ENCODE measurements at regions not wholly inside any gene's neighbourhood (a gene's known extent, or its start where the extent isn't known, plus 50 kb on each side); places are given as distances from the start of the nearest gene placed in this dataset.

DNA sequence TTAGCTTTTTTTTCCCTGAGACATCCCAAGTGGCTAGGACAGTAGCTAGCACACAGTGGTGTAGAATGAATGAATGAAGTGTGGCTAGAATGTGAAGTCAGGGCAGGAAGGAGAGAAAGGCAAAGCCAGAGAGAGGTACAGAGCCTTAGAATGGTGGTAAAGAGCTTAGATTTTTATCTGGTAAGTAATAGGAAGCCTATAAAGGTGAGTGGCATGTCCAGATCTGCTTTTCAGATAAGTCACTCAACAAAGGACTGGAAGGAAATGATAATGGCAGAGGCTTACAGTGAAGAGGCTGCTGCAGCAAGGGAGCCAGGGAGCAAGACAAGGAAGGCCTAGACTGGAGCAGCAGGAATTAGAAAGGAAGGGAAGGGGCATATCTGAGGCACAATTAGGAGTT is 96.0 kb upstream of the PRDM1 start:
- no peak overlapping the region for H3K27ac ChIP-seq
- TF ChIP-seq, protein P1, sequence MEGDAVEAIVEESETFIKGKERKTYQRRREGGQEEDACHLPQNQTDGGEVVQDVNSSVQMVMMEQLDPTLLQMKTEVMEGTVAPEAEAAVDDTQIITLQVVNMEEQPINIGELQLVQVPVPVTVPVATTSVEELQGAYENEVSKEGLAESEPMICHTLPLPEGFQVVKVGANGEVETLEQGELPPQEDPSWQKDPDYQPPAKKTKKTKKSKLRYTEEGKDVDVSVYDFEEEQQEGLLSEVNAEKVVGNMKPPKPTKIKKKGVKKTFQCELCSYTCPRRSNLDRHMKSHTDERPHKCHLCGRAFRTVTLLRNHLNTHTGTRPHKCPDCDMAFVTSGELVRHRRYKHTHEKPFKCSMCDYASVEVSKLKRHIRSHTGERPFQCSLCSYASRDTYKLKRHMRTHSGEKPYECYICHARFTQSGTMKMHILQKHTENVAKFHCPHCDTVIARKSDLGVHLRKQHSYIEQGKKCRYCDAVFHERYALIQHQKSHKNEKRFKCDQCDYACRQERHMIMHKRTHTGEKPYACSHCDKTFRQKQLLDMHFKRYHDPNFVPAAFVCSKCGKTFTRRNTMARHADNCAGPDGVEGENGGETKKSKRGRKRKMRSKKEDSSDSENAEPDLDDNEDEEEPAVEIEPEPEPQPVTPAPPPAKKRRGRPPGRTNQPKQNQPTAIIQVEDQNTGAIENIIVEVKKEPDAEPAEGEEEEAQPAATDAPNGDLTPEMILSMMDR (IDR thresholded peaks at IDR 0.05): no peak
- H3K9me3 ChIP-seq: no peaks in the 10 kb centered on the region
- peaks cover 44 to 48% of the 10 kb centered on the region in 2 experiments for H3K4me1 ChIP-seq (ENCODE audit: control insufficient read depth in 1 of 2, insufficient read depth in 1 of 2, low read depth in 1 of 2, low read length in 1 of 2)
- H3K27me3 ChIP-seq: peaks cover 79% of the 10 kb centered on the region
- no peaks in the 10 kb centered on the region for H3K36me3 ChIP-seq
- no peak overlapping the region for H3K4me3 ChIP-seq (ENCODE audit: low read depth in 1 of 2, low read length in 1 of 2)

DNA sequence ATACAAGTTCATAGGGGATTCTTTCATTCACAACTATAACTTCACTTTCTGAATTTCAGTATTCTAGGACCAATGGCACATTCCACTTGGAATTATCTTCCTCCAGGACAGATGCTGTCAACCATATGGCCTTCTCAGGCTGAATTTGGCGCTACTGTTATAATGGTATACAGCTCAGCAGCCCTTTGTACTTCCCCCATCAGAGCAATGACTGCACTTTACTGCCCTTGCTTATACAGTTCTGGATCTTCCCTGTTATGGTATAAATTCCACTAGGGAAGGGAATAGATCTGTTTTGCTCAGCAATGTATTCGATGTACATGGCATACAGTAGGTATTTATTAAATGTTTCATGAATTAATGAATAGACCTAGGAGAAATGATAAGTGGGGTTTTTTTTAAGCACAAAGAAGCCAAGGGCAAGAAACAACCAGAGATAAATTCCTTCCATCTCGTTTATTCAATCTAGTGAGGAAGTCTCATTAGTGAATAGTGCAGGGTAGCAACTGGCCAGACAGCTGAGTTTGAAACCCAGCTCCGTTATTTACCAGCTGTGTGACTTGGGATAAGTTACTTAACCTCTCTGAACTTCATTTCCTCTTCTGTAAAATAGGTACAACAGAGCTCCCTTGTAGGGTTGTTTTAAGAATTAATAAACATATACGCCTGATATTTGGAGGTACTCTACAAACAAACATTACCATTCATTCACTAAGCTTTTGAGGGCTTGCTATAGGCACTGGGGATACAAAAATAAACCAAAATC is 97.1 kb upstream of the PRDM1 start:
- H3K4me1 ChIP-seq (ENCODE audit: control insufficient read depth in 1 of 2, insufficient read depth in 1 of 2, low read depth in 1 of 2, low read length in 1 of 2): peaks cover 40 to 44% of the 10 kb centered on the region in 2 experiments
- H3K36me3 ChIP-seq: no peaks in the 10 kb centered on the region
- no peak overlapping the region for H3K4me3 ChIP-seq (ENCODE audit: low read depth in 1 of 2, low read length in 1 of 2)
- TF ChIP-seq, protein P1 (IDR thresholded peaks at IDR 0.05): no peak
- no peak overlapping the region for H3K27ac ChIP-seq
- no peaks in the 10 kb centered on the region for H3K9me3 ChIP-seq
- H3K27me3 ChIP-seq: peaks cover 87% of the 10 kb centered on the region

DNA sequence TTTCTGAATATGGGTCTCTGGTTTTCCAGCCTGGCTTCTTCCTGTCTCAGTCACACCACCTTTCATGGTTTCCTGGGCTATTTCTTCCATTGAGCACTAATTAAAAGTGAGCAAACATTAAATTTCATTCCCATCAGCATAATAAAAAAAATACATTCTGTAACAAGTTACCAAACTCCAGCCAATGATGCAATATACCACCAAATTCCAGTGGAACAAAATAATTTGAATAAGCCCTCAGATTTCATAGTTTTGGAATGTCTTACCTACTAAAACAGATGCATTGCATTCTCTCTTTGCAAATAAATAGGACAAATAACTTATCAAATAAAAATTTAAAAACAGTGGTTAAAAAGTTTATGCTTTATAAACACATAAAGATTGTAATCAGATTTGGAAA is 97.8 kb upstream of the PRDM1 start:
- H3K27me3 ChIP-seq: peaks cover 87% of the 10 kb centered on the region

DNA sequence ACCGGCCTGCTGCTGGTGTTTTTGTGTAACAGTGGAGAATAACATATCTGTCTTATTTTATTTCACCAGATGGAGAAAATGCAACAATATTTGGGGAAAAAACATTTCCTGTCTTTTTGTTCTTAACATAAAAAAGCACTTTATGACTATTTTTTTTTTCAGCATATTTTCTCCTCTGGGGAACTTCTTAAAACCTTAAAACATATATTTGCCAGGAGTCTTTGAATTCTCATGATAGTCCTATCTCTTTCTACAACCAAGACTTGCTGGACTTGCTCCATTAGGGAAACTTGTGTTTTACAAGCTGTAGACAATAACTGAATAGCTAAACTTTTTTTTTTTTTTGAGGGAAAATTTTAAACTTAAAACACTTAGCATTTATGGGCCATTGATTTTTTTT is 98.6 kb upstream of the PRDM1 start:
- no peaks in the 10 kb centered on the region for H3K9me3 ChIP-seq
- peaks cover 25 to 29% of the 10 kb centered on the region in 2 experiments for H3K4me1 ChIP-seq (ENCODE audit: control insufficient read depth in 1 of 2, insufficient read depth in 1 of 2, low read depth in 1 of 2, low read length in 1 of 2)
- H3K27ac ChIP-seq: no peak overlapping the region
- peaks cover 90% of the 10 kb centered on the region for H3K27me3 ChIP-seq
- TF ChIP-seq, protein P1 (IDR thresholded peaks at IDR 0.05): no peak
- H3K4me3 ChIP-seq (ENCODE audit: low read depth in 1 of 2, low read length in 1 of 2): no peak overlapping the region
- H3K36me3 ChIP-seq: no peaks in the 10 kb centered on the region

More for the DNA sequence above, 97.8 kb upstream of the PRDM1 start:
- no peaks in the 10 kb centered on the region for H3K9me3 ChIP-seq
- peaks cover 33 to 37% of the 10 kb centered on the region in 2 experiments for H3K4me1 ChIP-seq (ENCODE audit: control insufficient read depth in 1 of 2, insufficient read depth in 1 of 2, low read depth in 1 of 2, low read length in 1 of 2)
- H3K4me3 ChIP-seq (ENCODE audit: low read depth in 1 of 2, low read length in 1 of 2): no peak overlapping the region
- no peaks in the 10 kb centered on the region for H3K36me3 ChIP-seq
- no peak overlapping the region for H3K27ac ChIP-seq
- TF ChIP-seq, protein P1 (IDR thresholded peaks at IDR 0.05): no peak

DNA sequence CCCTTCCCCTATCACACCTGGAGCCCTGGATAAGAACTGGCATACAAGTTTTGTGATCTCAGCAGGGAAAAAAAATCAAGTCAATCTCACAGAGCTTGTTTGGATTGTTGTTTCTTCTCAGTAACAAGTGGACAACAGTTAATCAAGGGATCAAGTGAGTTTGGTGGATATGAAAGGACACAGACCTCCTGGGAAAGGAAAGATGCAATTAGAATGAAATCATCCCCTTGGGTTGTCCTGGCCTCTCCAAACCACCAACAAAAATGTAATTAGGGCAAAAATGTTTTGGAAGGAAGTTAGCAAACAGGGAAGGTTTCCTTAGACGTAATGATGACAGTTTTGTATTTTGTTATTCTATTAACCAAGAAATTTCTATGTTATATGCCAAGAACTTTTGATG is 99.1 kb upstream of the PRDM1 start:
- TF ChIP-seq, protein P1 (IDR thresholded peaks at IDR 0.05): no peak
- Histone ChIP-seq H3K9me3 (no peaks in the 10 kb centered on the region), H3K4me3 (ENCODE audit: low read depth in 1 of 2, low read length in 1 of 2) (no peak overlapping the region), H3K27me3 (peaks cover 95% of the 10 kb centered on the region), H3K27ac (no peak overlapping the region), H3K4me1 (ENCODE audit: control insufficient read depth in 1 of 2, insufficient read depth in 1 of 2, low read depth in 1 of 2, low read length in 1 of 2) (peaks cover 22 to 28% of the 10 kb centered on the region in 2 experiments), H3K36me3 (no peaks in the 10 kb centered on the region)
